HEK293 (cell line): ENCODE measurements at regions not wholly inside any gene's neighbourhood (a gene's known extent, or its start where the extent isn't known, plus 50 kb on each side); places are given as distances from the start of the nearest gene placed in this dataset.

Experiments
- CTCF ChIA-PET: fragments of 350-600 bp; formaldehyde crosslinking; extraction: SDS; loops from one replicate; lab custom pipeline; 2021; ENCODE audit warnings: antibody characterized with exemption; lab: Yijun Ruan, JAX
- POLR2A ChIA-PET: fragments of 300-600 bp; formaldehyde crosslinking; extraction: SDS; loops from one replicate; lab custom pipeline; 2020; ENCODE audit warnings: antibody characterized with exemption, inconsistent platforms; lab: Yijun Ruan, JAX
- H3K27ac ChIP-seq: fragments of 200-500 bp; sonication (Bioruptor generic); 2 replicates; pipeline ENCODE4 v1.5.1; 2014; ENCODE audit warnings: low read depth, low read length, control low read depth, inconsistent platforms; ENCODE audit errors: extremely low read depth
- H3K36me3 ChIP-seq, 2 experiments: fragments of 200-500 bp in 1 of 2; sonication (Bioruptor generic) in 1 of 2; 1 replicate in 1 of 2; 2 replicates in 1 of 2; pipeline ENCODE4 v1.5.1; 2014 to 2017; ENCODE audit warnings: inconsistent platforms in 2 of 2, low read length in 2 of 2; ENCODE audit not compliant: control insufficient read depth in 2 of 2, insufficient read depth in 1 of 2
- H3K4me1 ChIP-seq: fragments of 200-500 bp; sonication (Bioruptor generic); 2 replicates; pipeline ENCODE4 v1.5.1; 2014; ENCODE audit warnings: mild to moderate bottlenecking, low read length, inconsistent platforms; ENCODE audit not compliant: control insufficient read depth, insufficient read depth
- H3K4me3 ChIP-seq: 2 replicates; pipeline ENCODE4 v1.5.1; 2011; ENCODE audit warnings: low read depth, mild to moderate bottlenecking, control low read depth, low read length, moderate library complexity
- H3K9me3 ChIP-seq: fragments of 200-500 bp; sonication (Bioruptor generic); 2 replicates; pipeline ENCODE4 v1.5.1; 2014; ENCODE audit warnings: low read depth, low read length, inconsistent platforms; ENCODE audit not compliant: control insufficient read depth, insufficient read depth
- MYNN ChIP-seq: fragments of 450-650 bp; formaldehyde crosslinking; IDR thresholded peaks from 2 replicates; pipeline ENCODE4 v1.5.1; 2016; ENCODE audit warnings: missing biosample characterization, missing genetic modification characterization, borderline replicate concordance
- OVOL3 ChIP-seq: fragments of 450-650 bp; formaldehyde crosslinking; IDR thresholded peaks from 2 replicates; pipeline ENCODE4 v1.5.1; 2016; ENCODE audit warnings: missing biosample characterization, missing genetic modification characterization
- SETDB1 ChIP-seq: IDR thresholded peaks from one replicate; pipeline ENCODE4 v1.6.1; 2017; ENCODE audit warnings: mild to moderate bottlenecking, low read length, moderate library complexity, mixed read lengths; ENCODE audit not compliant: insufficient read length
- ZBTB1 ChIP-seq: fragments of 450-650 bp; formaldehyde crosslinking; IDR thresholded peaks from 2 replicates; pipeline ENCODE4 v1.5.1; 2016; ENCODE audit warnings: missing biosample characterization, missing genetic modification characterization
- ZFP69B ChIP-seq: fragments of 450-650 bp; formaldehyde crosslinking; IDR thresholded peaks from 2 replicates; pipeline ENCODE4 v1.5.1; 2016; ENCODE audit warnings: missing biosample characterization, missing genetic modification characterization
- ZNF16 ChIP-seq: fragments of 450-650 bp; formaldehyde crosslinking; IDR thresholded peaks from 2 replicates; pipeline ENCODE4 v1.5.1; 2016; ENCODE audit warnings: low read depth, missing biosample characterization, missing genetic modification characterization
- ZNF239 ChIP-seq: fragments of 450-650 bp; formaldehyde crosslinking; IDR thresholded peaks from 2 replicates; pipeline ENCODE4 v1.5.1; 2016; ENCODE audit warnings: missing biosample characterization, missing genetic modification characterization
- ZNF292 ChIP-seq: fragments of 450-650 bp; formaldehyde crosslinking; IDR thresholded peaks from 2 replicates; pipeline ENCODE4 v1.5.1; 2016; ENCODE audit warnings: low read depth, missing biosample characterization, missing genetic modification characterization, borderline replicate concordance
- ZNF302 ChIP-seq: fragments of 450-650 bp; formaldehyde crosslinking; IDR thresholded peaks from 2 replicates; pipeline ENCODE4 v1.5.1; 2016; ENCODE audit warnings: missing biosample characterization, missing genetic modification characterization, low read depth
- ZNF354C ChIP-seq: fragments of 450-650 bp; formaldehyde crosslinking; IDR thresholded peaks from 2 replicates; pipeline ENCODE4 v1.5.1; 2016; ENCODE audit warnings: missing biosample characterization, missing genetic modification characterization, low read depth, borderline replicate concordance
- ZNF76 ChIP-seq: fragments of 450-650 bp; formaldehyde crosslinking; IDR thresholded peaks from 2 replicates; pipeline ENCODE4; 2016; ENCODE audit warnings: low read depth, missing biosample characterization, missing genetic modification characterization, borderline replicate concordance
- ZSCAN23 ChIP-seq: fragments of 450-650 bp; formaldehyde crosslinking; IDR thresholded peaks from 2 replicates; pipeline ENCODE4 v1.5.1; 2016; ENCODE audit warnings: missing biosample characterization, missing genetic modification characterization
- TF ChIP-seq, protein P1 (sequence below): fragments of 450-650 bp; formaldehyde crosslinking; IDR thresholded peaks from 2 replicates; pipeline ENCODE4 v1.5.1; 2016; ENCODE audit warnings: missing biosample characterization, missing genetic modification characterization, borderline replicate concordance
- TF ChIP-seq, protein P2 (sequence below): fragments of 450-650 bp; formaldehyde crosslinking; IDR thresholded peaks from 2 replicates; pipeline ENCODE4 v1.5.1; 2016; ENCODE audit warnings: missing biosample characterization, missing genetic modification characterization, low read depth
- TF ChIP-seq, protein P3 (sequence below): fragments of 450-650 bp; formaldehyde crosslinking; IDR thresholded peaks from 2 replicates; pipeline ENCODE4 v1.5.1; 2016; ENCODE audit warnings: missing biosample characterization, missing genetic modification characterization
- TF ChIP-seq, protein P4 (sequence below): fragments of 450-650 bp; formaldehyde crosslinking; IDR thresholded peaks from 2 replicates; pipeline ENCODE4 v1.5.1; 2016; ENCODE audit warnings: missing biosample characterization, missing genetic modification characterization
- TF ChIP-seq, protein P5 (sequence below): fragments of 450-650 bp; formaldehyde crosslinking; IDR thresholded peaks from 2 replicates; pipeline ENCODE4 v1.5.1; 2017; ENCODE audit warnings: missing biosample characterization, mild to moderate bottlenecking, missing genetic modification characterization, moderate library complexity
- TF ChIP-seq, protein P6 (sequence below): fragments of 450-650 bp; formaldehyde crosslinking; IDR thresholded peaks from 2 replicates; pipeline ENCODE4 v1.5.1; 2016; ENCODE audit warnings: missing biosample characterization, missing genetic modification characterization

DNA sequence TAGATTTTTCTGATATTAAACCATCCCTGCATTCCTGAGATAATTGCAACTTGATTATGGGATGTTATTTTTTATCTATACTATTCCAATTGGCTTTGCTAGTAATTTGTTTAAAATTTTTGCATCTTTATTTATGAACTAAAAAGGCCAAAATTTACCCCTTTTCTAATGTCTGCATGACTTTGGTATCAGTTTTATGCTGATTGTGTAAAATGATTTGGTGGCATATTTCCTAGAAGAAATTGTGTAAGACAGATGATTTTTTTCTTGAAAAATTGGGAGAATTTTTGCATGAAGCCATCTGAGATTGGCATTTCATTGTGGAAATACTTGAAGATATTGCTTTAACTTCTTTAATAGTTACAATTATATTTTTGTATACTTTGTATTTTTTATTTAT, 183.8 kb upstream of the TBL1XR1 start:
- Histone ChIP-seq H3K36me3 (no peaks in the 10 kb centered on the region), H3K27ac (no peak overlapping the region), H3K4me3 (no peak overlapping the region), H3K9me3 (no peaks in the 10 kb centered on the region), H3K4me1 (no peaks in the 10 kb centered on the region)
- ChIA-PET CTCF (no interaction called here), POLR2A (no interaction called here)
- TF ChIP-seq, protein P1, sequence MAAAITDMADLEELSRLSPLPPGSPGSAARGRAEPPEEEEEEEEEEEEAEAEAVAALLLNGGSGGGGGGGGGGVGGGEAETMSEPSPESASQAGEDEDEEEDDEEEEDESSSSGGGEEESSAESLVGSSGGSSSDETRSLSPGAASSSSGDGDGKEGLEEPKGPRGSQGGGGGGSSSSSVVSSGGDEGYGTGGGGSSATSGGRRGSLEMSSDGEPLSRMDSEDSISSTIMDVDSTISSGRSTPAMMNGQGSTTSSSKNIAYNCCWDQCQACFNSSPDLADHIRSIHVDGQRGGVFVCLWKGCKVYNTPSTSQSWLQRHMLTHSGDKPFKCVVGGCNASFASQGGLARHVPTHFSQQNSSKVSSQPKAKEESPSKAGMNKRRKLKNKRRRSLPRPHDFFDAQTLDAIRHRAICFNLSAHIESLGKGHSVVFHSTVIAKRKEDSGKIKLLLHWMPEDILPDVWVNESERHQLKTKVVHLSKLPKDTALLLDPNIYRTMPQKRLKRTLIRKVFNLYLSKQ (tag by site-specific recombination), result no peak
- TF ChIP-seq SETDB1 (peak; percentile 43), OVOL3 (tag by site-specific recombination) (no peak)
- TF ChIP-seq, protein P2, sequence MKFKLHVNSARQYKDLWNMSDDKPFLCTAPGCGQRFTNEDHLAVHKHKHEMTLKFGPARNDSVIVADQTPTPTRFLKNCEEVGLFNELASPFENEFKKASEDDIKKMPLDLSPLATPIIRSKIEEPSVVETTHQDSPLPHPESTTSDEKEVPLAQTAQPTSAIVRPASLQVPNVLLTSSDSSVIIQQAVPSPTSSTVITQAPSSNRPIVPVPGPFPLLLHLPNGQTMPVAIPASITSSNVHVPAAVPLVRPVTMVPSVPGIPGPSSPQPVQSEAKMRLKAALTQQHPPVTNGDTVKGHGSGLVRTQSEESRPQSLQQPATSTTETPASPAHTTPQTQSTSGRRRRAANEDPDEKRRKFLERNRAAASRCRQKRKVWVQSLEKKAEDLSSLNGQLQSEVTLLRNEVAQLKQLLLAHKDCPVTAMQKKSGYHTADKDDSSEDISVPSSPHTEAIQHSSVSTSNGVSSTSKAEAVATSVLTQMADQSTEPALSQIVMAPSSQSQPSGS (tag by site-specific recombination), result no peak

DNA sequence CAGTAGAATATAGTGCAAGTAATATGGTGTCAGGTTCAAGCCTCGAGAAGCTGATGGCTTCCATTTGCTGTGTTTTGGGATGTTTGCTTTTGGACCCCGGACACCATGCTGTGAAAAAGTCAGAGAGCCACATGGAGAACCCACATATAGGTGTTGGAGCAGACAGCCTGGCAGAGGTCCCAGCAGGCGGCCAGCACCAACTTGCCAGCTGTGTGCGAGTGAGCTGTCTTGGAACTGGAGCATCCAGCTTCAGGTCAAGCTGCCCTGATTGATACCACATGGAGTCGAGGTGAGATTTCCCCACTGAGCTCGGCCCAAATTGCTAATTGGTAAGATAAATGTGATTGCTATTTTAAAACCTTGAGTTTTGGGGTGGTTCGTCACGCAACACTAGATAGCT, 185.7 kb upstream of the TBL1XR1 start:
- CTCF ChIA-PET, result no interaction called here

DNA sequence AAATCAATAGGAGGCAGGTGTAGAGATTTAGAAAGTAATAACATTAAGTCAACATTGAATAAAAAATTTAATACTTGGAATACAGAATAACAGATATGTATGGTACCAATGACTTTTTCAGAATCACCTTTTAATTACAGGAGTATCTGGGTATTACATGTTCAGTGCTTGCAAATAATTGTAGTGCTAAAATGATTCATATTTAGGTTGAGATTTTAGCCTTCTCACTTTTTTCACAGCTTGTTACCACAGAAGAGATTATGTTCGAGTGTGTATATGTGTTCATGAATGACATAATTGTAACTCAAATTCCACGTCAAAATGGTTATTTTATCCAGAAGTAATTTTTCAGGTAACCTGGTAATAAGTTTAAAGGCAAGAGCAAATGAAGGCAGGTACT, 187.9 kb upstream of the TBL1XR1 start:
- no peaks in the 10 kb centered on the region for H3K9me3 ChIP-seq
- H3K36me3 ChIP-seq, result no peaks in the 10 kb centered on the region
- POLR2A ChIA-PET, result no interaction called here
- TF ChIP-seq ZNF16 (tag by site-specific recombination), result no peak
- TF ChIP-seq, protein P3, sequence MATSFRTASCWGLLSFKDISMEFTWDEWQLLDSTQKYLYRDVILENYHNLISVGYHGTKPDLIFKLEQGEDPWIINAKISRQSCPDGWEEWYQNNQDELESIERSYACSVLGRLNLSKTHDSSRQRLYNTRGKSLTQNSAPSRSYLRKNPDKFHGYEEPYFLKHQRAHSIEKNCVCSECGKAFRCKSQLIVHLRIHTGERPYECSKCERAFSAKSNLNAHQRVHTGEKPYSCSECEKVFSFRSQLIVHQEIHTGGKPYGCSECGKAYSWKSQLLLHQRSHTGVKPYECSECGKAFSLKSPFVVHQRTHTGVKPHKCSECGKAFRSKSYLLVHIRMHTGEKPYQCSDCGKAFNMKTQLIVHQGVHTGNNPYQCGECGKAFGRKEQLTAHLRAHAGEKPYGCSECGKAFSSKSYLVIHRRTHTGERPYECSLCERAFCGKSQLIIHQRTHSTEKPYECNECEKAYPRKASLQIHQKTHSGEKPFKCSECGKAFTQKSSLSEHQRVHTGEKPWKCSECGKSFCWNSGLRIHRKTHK (tag by site-specific recombination), result 0 out of 2 replicates have a peak, but pooled peaks have one; percentile 41
- TF ChIP-seq, protein P4, sequence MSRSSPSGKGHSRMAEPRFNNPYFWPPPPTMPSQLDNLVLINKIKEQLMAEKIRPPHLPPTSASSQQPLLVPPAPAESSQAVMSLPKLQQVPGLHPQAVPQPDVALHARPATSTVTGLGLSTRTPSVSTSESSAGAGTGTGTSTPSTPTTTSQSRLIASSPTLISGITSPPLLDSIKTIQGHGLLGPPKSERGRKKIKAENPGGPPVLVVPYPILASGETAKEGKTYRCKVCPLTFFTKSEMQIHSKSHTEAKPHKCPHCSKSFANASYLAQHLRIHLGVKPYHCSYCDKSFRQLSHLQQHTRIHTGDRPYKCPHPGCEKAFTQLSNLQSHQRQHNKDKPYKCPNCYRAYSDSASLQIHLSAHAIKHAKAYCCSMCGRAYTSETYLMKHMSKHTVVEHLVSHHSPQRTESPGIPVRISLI (tag by site-specific recombination), result no peak
- TF ChIP-seq, all 188 proteins: peak for 1
- no peaks in the 10 kb centered on the region for H3K4me1 ChIP-seq
- H3K4me3 ChIP-seq, result no peak overlapping the region
- no peak overlapping the region for H3K27ac ChIP-seq
- CTCF ChIA-PET, result no interaction called here

More for the DNA sequence above, 185.7 kb upstream of the TBL1XR1 start:
- TF ChIP-seq ZBTB1 (tag by site-specific recombination) (no peak), OVOL3 (tag by site-specific recombination) (no peak), ZNF76 (tag by site-specific recombination) (no peak), ZNF292 (tag by site-specific recombination) (no peak), ZSCAN23 (tag by site-specific recombination) (no peak), ZFP69B (tag by site-specific recombination) (no peak), MYNN (no peak), ZNF302 (tag by site-specific recombination) (no peak), ZNF354C (no peak), ZNF239 (tag by site-specific recombination) (no peak)
- TF ChIP-seq, protein P5, sequence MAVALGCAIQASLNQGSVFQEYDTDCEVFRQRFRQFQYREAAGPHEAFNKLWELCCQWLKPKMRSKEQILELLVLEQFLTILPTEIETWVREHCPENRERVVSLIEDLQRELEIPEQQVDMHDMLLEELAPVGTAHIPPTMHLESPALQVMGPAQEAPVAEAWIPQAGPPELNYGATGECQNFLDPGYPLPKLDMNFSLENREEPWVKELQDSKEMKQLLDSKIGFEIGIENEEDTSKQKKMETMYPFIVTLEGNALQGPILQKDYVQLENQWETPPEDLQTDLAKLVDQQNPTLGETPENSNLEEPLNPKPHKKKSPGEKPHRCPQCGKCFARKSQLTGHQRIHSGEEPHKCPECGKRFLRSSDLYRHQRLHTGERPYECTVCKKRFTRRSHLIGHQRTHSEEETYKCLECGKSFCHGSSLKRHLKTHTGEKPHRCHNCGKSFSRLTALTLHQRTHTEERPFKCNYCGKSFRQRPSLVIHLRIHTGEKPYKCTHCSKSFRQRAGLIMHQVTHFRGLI (tag by site-specific recombination), result no peak
- TF ChIP-seq, protein P6, sequence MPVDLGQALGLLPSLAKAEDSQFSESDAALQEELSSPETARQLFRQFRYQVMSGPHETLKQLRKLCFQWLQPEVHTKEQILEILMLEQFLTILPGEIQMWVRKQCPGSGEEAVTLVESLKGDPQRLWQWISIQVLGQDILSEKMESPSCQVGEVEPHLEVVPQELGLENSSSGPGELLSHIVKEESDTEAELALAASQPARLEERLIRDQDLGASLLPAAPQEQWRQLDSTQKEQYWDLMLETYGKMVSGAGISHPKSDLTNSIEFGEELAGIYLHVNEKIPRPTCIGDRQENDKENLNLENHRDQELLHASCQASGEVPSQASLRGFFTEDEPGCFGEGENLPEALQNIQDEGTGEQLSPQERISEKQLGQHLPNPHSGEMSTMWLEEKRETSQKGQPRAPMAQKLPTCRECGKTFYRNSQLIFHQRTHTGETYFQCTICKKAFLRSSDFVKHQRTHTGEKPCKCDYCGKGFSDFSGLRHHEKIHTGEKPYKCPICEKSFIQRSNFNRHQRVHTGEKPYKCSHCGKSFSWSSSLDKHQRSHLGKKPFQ (tag by site-specific recombination), result no peak
- no peak overlapping the region for H3K27ac ChIP-seq
- H3K9me3 ChIP-seq, result no peaks in the 10 kb centered on the region
- no peak overlapping the region for H3K4me3 ChIP-seq
- no peaks in the 10 kb centered on the region for H3K36me3 ChIP-seq
- POLR2A ChIA-PET, result no interaction called here
- H3K4me1 ChIP-seq, result no peaks in the 10 kb centered on the region
